Endometrium (tissue), 2 donors: ENCODE measurements at regions not wholly inside any gene's neighbourhood (a gene's known extent, or its start where the extent isn't known, plus 50 kb on each side); places are given as distances from the start of the nearest gene placed in this dataset.
A peak's percentile ranks its signal among the peaks of the same experiment; 100 is the strongest.

Experiments used
- FAIRE-seq: peaks from 2 replicates; lab custom pipeline; 2012; peaks lifted over from hg19 to GRCh38; lab: Jason Lieb, UNC
- donor health status: control.
- donor health status: control.

DNA sequence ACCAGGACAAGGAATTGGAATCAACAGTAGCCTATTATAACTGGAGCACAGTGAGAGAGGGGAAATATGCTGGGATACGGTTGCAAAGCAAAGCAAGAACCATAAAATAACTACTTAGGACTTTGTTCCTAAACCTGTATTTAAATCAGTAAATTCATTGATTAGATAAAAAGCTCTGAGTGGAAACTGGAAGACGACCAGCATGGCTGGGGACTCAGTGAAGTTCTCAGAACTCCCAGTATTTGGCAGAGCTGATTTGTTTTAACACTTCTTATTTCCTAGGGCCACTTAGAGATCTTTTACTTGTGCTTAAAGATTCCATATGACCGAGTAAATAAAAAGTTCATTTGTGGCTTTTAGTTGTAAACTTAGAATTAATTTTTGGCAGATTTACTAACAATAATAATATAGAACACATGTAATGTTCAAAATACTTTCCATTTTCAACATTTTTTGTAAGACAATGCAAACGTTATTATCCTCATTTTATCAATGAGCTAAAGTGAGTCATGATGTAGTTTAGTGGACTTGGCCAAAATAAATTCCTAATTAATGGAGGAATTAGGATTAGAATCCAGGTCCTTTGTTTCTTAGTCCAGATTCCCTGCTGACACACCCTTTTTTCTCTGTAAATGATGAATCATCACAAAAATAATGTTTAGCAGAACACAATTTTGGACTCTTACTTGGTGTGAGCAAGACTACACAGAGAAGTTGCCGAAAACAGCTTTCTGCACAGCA is 392.9 kb downstream of the GJA1 start:
- FAIRE-seq = no peak

DNA sequence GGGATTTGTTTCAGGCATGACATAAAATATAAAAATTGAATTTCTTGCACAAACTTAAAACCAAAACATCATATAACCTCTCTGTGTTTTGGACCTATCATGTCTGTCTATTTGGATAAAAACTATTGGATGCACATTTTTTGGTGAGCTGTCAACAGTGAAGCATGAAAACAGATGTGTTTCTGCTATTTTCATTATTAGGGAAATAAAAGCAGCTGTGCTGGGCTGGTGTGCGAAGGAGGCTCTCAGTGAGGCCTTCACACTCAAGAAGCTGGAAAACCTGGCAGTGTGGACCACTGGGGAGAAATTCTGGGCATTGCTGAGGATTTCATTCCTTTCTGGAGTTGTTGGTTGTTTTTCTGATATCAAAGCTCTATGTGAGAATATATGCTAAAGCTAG is 395.3 kb downstream of the GJA1 start:
- FAIRE-seq = peak; percentile 91

DNA sequence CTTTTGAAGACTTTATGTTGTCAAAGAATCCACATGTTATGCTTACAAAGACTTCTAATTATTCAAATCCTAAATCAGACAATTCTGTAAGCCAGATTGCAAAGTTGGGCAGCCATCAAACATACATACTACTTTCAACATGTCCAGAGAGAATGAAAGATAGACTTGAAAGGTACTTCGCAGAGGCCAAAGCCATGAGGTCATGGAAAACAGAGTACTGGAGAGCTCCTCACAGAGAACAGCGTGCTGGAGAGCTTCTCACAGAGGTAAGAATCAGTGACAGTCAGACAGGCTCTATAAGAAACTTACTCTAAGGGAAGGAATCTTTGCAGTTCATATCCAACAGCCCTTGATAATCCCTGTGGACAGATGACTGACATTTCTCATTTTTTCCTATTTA is 400.2 kb downstream of the GJA1 start:
- FAIRE-seq = no peak

DNA sequence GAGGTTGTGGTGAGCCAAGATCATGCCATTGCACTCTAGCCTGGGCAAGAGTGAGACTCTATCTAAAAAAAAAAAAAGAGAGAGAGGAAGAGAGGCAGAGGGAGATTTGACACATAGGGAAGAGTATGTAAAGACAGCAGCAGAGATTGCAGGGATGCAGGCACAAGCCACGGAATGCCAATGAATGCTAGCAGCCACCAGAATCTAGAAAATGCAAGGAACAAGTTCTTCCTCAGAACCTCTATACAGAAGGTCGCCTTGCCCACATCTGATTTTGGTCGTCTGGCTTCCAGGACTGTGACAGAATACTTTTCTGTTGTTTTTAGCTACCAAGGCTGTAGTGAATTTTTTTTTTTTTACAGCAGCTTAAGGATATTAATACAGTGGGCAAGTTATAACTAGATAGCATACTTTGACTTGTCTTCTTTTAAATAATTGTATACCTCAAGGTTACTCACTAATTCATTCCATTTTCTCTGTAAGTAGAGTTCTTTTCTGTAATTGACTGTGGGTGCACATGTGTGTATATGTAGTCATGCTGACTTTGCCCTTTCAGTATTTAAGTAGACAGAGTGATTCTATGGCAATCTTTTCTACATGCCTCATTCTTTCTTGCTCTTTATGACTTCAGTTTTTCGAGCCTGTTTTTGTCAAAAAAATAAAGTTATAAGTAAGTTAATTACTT is 402.2 kb downstream of the GJA1 start:
- FAIRE-seq = no peak

DNA sequence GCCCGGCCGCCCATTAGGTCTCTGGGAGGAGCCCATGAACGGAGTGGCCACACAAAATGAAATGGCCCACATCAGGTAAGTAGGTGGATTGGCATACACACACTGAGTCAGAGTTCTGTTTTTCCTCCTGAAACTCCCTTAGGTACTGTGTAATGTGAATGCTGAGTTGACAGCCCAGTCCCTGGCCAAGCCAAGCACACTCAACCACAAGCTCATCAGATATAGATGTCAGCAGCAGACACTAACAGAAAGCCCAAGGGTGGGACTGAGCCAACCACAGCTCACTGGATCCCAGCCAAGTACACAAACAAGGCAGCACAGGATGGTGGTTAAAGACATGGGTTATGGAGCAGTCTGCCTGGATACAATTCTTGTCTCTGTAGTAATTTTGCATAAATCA is 403.4 kb downstream of the GJA1 start:
- no peak for FAIRE-seq

DNA sequence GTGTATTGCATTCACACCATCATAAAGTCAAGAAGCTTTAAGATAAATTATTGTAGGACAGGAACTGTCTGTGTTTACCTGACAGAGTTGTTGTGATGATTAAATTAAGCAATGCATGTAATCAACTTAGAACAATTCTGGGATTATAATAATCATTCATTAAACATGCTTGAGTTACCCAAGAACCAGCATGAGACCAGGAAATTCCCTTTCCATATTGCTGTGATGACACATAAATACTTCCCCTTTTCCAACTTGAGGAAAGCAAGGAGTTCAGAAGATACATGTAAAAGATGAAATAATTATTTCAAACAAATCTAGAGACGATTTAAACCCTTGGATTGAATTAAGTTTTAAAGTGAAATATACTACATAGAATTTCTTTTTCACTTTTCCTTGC is 404.4 kb downstream of the GJA1 start:
- FAIRE-seq = no peak

DNA sequence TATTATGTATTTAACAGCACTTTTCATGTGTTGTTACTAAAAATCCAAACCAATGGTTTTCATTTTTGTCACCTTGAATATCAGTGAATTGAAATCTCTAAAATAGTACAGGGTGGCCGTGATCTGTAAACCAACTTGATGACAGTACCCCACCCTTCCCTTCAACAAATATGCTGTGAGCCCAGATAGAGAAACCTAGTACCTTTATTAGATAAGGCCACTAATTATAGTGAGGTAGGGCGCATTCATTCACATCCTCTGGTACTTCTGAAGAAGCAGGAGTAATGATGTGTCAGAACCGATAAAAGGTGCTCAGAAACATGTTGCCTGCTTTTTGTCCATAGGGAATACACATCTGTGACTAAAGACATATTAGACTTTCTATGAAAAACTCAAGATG is 409.5 kb downstream of the GJA1 start:
- no peak for FAIRE-seq

DNA sequence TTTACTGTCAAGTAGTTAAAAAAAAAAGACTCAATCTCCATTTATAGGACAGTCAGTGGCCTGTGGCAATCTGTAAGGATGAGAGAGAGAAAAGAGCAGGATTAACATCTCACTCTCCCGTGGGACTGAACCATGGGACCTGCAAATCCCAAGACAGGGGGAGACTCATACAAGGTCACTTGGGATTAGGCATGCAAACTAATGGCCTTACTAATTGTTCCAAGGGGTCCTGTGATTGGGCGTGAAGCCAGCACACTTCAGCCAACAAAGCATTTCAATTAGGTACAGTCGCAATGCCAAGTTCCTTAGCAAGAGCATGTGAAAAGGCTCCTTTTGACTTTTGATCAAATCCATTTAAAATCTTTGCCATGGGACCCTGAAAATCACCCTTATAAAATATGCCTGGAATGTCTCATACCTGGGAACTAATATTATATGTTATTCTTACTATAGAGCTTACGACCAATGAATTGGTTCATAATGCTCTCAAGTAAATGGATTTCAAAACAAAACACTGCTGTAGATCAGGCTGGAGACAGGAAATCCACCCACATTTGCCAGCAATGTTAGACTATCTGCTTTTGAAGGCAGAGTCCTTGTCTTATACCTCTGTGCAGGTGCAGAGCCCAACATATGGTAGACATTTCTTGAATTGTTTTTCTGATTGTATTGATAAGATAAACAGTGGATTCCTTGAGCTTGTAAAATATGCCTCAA is 412.5 kb downstream of the GJA1 start:
- no peak for FAIRE-seq

DNA sequence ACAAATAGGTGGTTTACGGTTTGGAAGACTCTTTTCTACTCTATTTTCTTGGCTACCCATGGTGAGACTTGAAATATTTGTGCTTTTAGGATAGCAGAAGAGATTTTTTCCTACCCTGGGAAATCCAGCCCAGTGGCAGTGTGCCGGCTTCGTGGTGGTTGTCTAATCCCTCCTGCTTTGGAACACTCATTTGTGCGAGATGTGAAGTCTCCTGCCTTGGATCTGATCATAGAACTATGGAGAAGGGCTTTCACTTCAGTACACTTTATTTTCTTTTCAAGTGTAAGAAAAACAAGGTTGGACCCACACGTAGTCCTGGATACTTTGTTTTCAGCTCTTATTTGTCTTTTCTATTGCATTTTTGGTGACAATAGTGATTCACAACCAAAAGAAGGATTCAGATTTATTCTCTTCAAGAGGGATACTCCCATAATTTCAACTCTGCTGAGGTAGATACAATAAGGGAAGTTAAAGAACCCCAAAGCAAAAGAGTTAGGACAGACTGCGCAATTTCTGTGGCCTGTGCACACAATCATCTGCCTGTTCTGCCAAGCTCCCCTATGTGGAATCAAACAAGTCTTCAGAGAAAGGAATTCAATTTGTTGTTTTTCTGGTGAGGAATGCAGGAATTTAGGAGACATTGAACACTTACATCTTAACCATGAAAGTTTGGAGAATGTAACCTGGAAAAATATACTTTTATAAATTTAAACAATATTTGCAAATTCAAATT is 413.2 kb downstream of the GJA1 start:
- no peak for FAIRE-seq

DNA sequence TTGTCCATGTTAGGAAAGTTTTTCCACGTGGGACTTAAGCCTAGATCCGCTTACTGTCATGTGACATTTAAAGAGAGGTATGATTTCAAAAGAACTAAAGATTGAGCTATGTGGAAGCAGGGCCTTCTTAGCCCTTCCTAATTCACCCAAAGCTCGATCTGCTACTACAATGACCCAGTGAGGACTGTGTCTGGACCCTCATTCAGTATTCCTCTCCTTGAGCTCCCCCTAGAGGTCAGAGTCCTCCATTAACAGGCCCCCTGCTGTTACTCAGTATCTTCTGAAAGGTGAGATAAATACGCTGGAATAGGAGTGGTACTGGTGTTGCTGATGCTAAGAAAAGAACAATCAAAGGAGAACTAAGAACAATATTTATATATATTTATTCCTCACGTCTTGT is 414.0 kb downstream of the GJA1 start:
- no peak for FAIRE-seq

DNA sequence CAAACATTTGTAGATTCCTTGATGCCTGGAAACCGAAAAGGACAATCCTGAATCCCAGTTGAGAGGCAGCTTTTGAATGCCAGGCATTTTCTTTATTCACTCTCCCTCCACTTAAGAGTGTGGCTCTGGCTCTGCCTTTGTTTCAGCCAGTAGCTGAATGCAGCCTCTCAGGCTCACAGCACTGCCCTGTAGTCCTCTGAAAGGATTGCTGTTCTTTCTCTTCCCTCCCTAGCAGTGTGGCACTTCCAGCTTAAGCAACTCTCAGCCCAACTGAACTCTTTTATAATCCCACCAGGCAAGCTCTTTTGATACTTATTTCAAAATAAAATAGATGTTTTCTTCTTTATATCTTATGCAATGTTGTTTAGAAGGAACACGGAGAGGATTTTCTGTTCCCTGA is 415.6 kb downstream of the GJA1 start:
- FAIRE-seq = no peak

DNA sequence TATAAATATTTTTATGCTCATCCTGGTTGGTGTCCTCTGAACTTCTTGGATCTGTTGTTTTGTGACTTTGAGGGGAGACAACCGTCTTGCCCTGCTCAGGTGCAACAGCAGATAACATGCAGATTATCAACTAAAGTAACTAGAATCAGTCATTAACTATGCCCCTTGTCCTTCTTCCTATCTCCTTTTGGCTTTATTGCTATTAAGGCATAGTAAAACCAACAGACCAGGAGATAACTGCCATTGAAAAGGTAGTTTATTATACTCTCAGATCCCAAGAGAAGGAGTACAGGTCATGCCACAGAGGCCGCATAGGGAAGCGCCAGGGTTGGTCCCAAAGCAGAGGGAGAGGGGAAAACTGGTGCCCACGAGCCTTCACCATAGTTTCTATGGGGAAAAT is 418.2 kb downstream of the GJA1 start:
- no peak for FAIRE-seq

DNA sequence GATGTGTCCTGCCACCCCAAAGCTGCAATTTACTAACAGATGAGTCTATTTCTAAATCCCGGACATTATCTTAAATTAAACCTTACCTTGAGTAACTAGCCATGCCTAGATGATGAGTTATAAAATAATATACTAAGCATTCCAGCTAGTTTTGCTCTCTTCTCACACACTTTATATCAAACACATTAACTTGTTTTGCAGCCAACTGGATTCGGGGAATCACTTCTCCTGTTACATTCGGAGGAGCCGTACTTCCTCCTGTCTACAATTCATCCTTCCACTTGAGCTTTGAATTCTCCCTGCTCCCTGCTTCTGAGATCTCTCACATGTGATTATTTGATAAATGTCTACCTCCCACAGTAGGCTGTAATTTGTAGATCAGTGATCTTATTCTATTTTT is 420.1 kb downstream of the GJA1 start:
- no peak for FAIRE-seq

DNA sequence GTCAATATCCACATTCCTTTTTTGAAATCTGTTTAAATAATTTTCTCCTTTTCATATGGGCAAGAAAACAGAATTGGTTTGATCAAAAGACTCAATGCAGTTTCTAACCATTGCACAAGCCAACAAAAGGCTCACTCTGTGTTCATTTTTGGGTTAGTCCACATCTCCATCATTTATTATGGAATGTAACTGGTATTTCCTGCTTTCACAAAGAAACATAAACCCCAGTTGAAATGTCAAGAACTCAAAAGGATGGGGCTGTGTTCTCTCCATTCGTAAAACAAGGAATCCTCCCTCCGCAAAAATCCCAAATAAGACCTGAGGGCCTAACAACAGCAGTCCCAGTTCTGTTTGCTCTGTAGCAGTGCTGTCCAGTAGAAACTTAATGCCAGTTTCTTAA is 420.9 kb downstream of the GJA1 start:
- peak; percentile 97 for FAIRE-seq

DNA sequence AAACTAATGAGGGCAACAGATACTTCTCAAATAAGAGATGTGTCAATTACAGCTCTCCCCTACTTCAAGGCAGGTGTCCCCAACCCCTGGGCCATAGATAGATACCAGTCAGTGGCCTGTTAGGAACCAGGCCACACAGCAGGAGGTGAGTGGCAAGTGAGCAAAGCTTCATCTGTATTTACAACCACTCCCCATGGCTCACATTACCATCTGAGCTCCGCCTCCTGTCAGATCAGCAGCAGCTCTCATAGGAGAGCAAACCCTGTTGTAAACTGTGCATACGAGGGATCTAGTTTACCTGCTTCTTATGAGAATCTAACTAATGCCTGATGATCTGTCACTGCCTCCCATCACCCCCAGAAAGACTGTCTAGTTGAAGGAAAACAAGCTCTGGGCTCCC is 422.1 kb downstream of the GJA1 start:
- no peak for FAIRE-seq

DNA sequence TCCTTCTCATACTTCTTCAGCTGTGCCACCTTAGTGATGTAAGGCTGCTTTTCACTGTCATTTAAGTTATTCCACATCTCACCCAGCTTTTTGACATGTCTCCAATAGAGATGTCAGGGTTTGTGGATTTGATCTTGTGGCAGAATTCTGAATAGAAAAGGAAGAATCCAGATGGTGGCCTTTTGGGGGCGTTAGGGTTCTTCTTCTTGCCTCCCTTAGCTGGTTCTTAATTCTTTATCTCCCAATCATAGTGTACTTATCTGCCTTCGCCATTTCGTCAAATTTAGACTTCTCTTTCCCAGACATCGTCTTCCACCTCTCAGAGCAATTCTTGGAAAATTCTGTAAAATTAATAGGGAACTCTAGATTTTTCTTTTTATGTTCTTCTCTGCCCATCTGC is 422.9 kb downstream of the GJA1 start:
- FAIRE-seq = no peak

DNA sequence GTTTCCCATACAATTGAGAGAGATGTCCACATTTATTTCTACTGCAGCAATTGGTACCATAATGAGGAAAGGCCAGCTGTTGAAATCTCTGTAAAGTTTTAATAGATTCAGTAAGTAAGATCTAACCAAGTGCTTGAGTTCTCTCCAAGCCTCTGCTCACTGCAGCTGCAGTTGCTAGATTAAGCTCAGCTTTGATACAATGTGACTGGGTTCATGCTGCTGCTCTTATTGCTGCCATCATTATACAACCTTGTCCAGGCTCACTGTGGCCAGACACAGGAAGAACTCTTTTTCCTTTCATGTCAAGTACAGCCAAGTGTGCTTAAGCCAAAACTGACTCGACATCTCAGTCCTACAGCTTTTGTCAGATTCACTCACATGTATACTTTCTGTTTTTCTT is 423.5 kb downstream of the GJA1 start:
- FAIRE-seq = no peak

DNA sequence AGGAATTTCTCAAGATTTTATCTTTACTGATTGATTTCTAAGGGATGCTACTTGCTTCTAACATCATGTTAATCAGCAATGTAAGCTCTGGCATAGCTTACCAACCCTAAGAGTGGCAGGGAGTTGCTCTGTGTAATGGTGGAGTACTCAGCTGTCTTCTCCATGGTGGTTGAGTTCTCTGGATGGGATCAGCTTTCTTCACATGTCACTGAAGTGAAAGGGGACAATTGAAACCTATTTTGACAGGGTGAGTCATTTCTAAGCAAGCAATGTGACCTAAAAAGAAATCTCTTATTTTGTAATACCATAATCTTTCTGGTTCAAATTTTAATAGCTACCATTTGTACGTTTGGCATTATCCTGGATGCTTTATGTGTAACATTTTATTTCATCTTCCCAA is 430.4 kb downstream of the GJA1 start:
- no peak for FAIRE-seq

DNA sequence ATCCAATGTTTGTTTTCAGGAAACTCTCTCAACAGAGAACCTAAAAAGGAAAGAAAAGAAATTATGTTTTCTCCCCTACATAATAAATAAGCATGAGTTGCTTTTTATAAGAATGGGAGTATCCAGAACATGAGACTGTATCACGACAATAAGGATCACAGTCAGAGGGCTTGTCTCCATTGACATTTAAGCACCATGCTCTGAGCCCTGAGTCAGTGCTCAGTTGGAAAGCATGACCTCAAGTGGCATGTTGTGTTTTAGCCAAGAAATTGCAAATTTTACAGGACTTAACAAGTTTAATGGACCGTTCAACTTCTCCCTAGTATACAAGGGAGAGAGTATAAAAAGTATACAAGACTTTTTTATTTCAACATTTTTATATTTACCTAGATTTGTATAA is 431.6 kb downstream of the GJA1 start:
- no peak for FAIRE-seq

DNA sequence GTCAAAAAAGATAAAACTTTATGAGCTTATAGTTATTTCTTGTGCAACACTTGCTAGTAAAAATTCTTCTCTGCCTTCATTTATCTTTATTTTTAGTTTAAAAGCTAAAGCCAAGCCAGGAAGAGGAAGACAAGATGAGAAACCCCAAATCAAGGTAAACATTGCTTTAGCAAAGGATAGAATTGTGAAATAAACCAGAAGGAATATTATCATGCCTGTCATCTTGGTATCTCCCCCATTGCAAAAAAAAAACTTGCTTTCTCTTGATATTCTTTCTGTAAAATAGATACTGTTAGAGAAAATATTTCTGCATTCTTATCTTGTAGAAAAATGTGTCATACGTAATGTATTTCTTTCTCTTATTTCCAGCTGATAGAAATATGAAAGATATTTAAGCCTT is 432.8 kb downstream of the GJA1 start:
- FAIRE-seq = peak; percentile 99

DNA sequence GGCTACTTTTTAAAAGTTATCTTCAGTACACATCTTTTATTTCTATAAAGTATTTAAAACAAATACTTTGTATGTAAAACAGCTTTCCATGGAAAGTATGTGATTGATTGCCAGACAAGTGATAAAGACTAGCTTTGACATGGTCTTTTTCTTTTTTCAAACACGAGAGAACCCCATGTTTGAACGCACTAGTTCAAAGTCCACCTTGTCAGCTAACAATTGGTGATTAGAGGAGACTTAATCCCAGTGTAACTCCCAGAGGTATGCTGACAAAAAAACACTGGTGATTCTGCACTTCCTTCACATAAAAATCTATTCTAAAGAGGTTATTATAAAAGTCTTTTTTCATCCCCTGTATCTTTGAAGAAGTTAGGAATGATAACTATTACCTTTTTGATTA is 438.1 kb downstream of the GJA1 start:
- FAIRE-seq = no peak

DNA sequence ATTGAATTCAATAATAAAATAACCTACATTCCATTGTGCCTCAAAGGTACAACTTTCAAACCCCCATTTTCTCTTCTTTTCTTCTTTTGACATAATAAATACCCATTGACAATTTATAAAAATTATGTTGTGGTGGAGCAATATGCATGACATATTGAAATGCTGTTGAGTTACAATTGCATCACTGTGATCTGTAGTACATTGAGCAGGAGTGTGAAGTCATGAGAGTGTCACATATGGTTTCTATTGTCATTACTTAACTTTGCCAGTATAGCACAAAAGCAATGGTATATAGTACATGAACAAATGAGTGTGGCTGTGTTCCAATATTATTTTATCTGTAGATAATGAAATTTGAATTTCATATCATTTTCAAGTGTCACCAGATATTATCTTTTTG is 441.3 kb downstream of the GJA1 start:
- no peak for FAIRE-seq

DNA sequence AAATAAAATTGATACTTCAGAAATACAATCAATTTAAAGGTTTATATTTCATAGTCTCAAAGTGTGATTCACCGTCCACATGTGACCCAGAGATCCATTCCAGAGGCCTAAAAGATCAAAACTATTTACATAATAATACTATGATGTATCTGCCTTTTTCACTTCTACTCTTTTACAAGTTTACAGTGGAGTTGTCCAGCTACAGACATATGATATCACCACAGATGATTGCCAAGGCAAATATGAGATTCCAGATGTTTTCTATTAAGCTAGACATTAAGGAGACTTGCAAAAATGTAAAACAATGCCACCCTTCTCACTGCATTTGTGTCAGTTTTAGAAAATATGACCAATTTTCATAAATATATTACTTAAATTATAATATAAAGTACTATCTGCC is 443.7 kb downstream of the GJA1 start:
- FAIRE-seq = peak; percentile 87
